HFFc6 (cell line): ENCODE measurements at regions not wholly inside any gene's neighbourhood (a gene's known extent, or its start where the extent isn't known, plus 50 kb on each side); places are given as distances from the start of the nearest gene placed in this dataset.
"Not testable (repeated sequence)": the region's sequence is repeated elsewhere in the genome, so short reads cannot be mapped to it uniquely, and the experiment has no call there.

ENCODE experiments used
- DNase-seq: peaks from one replicate; pipeline ENCODE4 v3.0.0-alpha.2; 2018
- H3K27ac Mint-ChIP-seq: 2 replicates; pipeline ENCODE4 v1.8.0; 2020; ENCODE audit warnings: mild to moderate bottlenecking, mixed read lengths
- H3K27me3 Mint-ChIP-seq: 2 replicates; pipeline ENCODE4 v1.8.0; 2021; ENCODE audit warnings: mild to moderate bottlenecking, moderate library complexity, mixed read lengths; ENCODE audit not compliant: insufficient read depth
- H3K36me3 Mint-ChIP-seq: 2 replicates; pipeline ENCODE4 v1.8.0; 2021; ENCODE audit warnings: low read depth, mixed read lengths
- H3K4me1 Mint-ChIP-seq: 2 replicates; pipeline ENCODE4 v1.8.0; 2020; ENCODE audit warnings: low read depth, mixed read lengths
- H3K4me3 Mint-ChIP-seq: 2 replicates; pipeline ENCODE4 v1.8.0; 2020; ENCODE audit warnings: mild to moderate bottlenecking, moderate library complexity, mixed read lengths
- H3K9me3 Mint-ChIP-seq: 2 replicates; pipeline ENCODE4 v1.8.0; 2020; ENCODE audit warnings: mild to moderate bottlenecking, mixed read lengths
- TF ChIP-seq, protein P1 (sequence below): fragments of 200-600 bp; sonication (generic); IDR thresholded peaks from 2 replicates; pipeline ENCODE4 v1.5.0; 2021; ENCODE audit warnings: antibody characterized with exemption, mild to moderate bottlenecking

DNA sequence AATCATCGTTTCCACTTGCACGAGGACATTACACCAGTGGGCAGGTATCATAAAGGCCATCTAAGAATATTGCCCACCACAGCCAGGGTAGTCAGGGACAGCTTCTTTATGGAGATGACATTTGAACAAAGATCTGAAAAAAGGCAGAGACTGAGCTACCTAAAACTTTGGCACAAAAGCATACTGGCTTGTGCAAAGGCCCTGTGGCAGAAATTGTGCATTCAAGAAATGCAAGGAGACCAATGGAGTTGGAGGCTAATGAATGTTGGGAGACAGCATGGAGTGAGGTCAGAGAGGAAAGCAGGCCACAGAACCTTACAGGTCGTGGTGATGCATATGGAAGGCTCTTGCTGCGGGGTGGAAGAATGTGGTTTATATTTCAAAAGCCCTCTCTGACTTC, 578.5 kb downstream of the BNC2 start:
- Mint-ChIP-seq H3K4me1 (peaks cover 16% of the 10 kb centered on the region), H3K27ac (no peak overlapping the region), H3K27me3 (peaks cover 5% of the 10 kb centered on the region), H3K9me3 (peaks cover 8% of the 10 kb centered on the region), H3K36me3 (0 out of 2 replicates have a peak, but pooled peaks cover 14% of the 10 kb centered on the region), H3K4me3 (no peak overlapping the region)
- TF ChIP-seq, protein P1, sequence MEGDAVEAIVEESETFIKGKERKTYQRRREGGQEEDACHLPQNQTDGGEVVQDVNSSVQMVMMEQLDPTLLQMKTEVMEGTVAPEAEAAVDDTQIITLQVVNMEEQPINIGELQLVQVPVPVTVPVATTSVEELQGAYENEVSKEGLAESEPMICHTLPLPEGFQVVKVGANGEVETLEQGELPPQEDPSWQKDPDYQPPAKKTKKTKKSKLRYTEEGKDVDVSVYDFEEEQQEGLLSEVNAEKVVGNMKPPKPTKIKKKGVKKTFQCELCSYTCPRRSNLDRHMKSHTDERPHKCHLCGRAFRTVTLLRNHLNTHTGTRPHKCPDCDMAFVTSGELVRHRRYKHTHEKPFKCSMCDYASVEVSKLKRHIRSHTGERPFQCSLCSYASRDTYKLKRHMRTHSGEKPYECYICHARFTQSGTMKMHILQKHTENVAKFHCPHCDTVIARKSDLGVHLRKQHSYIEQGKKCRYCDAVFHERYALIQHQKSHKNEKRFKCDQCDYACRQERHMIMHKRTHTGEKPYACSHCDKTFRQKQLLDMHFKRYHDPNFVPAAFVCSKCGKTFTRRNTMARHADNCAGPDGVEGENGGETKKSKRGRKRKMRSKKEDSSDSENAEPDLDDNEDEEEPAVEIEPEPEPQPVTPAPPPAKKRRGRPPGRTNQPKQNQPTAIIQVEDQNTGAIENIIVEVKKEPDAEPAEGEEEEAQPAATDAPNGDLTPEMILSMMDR = no peak
- no peak for DNase-seq

DNA sequence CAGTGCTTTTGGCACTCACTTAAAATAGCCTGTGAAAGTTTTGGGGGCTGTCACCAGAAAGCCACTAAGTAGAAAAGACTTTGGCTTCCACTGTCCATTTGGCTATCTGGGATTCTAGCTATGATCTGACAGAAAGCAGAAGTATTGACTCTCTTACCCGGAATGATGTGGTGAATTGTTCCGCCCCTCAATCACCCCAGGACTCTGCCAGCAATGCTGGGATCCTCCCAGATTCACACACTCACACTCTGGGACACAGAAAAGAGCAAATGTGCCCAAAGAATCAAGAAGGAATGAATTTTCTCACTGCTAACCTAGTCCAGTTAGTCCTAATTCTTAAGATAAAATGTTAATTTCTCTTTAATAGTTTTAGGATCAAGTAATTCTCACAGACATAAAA, 576.9 kb downstream of the BNC2 start:
- peaks cover 8% of the 10 kb centered on the region for H3K9me3 Mint-ChIP-seq
- no peak overlapping the region for H3K27ac Mint-ChIP-seq
- no peak for DNase-seq
- H3K36me3 Mint-ChIP-seq = 0 out of 2 replicates have a peak, but pooled peaks cover 14% of the 10 kb centered on the region
- TF ChIP-seq, protein P1 = no peak
- H3K4me3 Mint-ChIP-seq = no peak overlapping the region
- H3K4me1 Mint-ChIP-seq = peaks cover 16% of the 10 kb centered on the region
- H3K27me3 Mint-ChIP-seq = peaks cover 6% of the 10 kb centered on the region; the same call in 1 of the 2 replicates

DNA sequence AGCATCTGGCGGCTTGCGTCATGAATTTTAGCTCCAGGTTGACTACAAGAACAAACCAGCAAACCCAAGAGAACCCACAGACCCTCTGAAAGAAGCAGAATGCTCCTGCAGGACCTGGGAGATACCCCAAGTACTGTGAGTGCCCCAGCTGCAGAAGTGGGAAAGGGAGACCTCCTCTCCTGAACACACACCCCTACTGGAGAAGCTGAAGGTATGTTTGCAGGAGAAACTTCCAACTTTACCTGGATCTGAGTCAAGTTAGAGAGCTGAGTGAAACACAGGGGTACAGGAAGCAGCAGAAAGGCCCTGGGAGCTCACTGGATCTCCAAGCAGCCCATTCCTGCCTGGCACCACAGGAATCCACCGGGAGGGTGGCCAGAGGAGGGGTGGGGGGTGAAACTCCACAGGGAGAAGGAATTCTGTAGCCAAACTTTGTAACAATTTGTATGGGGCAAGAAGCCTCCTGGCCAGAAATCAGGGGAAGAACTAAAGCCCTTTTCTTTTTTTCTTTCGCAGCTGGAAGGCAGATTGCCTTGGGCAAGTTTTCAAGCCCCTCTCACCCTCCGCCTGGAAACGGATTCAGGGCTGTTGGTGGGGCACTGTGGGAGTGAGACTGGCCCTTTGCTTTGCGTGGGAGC, 576.2 kb downstream of the BNC2 start:
- no peak overlapping the region for H3K27ac Mint-ChIP-seq
- no peak overlapping the region for H3K4me3 Mint-ChIP-seq
- peaks cover 8% of the 10 kb centered on the region for H3K9me3 Mint-ChIP-seq
- H3K27me3 Mint-ChIP-seq = peaks cover 9% of the 10 kb centered on the region; the same call in 1 of the 2 replicates
- H3K36me3 Mint-ChIP-seq = 0 out of 2 replicates have a peak, but pooled peaks cover 14% of the 10 kb centered on the region
- TF ChIP-seq, protein P1 = no peak
- peaks cover 16% of the 10 kb centered on the region for H3K4me1 Mint-ChIP-seq
- no peak for DNase-seq

DNA sequence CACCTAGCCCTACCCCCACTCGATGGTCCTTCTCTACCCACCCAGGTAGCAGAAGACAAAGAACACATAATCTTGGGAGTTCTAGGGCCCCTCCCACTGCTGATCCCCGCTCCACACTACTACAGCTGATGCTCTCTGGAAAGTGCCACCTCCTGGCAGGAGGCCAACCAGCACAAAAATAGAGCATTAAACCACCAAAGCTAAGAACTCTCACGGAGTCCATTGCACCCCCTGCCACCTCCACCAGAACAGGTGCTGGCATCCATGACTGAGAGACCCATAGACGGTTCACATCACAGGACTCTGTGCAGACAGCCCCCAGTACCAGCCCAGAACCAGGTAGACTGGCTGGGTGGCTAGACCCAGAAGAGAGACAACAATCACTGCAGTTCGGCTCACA, 575.5 kb downstream of the BNC2 start:
- not testable (repeated sequence) for DNase-seq, H3K4me3 Mint-ChIP-seq, H3K27ac Mint-ChIP-seq, H3K9me3 Mint-ChIP-seq, H3K4me1 Mint-ChIP-seq, H3K27me3 Mint-ChIP-seq
- 0 out of 2 replicates have a peak, but pooled peaks cover 14% of the 10 kb centered on the region for H3K36me3 Mint-ChIP-seq

DNA sequence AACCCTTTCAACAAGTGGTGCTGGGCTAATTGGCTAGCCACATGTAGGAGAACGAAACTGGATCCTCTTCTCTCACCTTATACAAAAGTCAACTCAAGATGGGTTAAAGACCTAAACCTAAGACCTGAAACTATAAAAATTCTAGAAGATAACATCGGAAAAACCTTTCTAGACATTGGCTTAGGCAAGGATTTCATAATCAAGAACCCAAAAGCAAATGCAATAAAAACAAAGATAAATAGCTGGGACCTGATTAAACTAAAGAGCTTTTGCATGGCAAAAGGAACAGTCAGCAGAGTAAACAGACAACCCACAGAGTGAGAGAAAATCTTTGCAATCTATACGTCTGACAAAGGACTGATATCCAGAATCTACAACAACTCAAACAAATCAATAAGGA, 571.1 kb downstream of the BNC2 start:
- Mint-ChIP-seq H3K27me3 (peaks cover 13% of the 10 kb centered on the region), H3K36me3 (0 out of 2 replicates have a peak, but pooled peaks cover 14% of the 10 kb centered on the region)
- not testable (repeated sequence) for H3K4me3 Mint-ChIP-seq, H3K4me1 Mint-ChIP-seq, H3K27ac Mint-ChIP-seq, H3K9me3 Mint-ChIP-seq, DNase-seq

DNA sequence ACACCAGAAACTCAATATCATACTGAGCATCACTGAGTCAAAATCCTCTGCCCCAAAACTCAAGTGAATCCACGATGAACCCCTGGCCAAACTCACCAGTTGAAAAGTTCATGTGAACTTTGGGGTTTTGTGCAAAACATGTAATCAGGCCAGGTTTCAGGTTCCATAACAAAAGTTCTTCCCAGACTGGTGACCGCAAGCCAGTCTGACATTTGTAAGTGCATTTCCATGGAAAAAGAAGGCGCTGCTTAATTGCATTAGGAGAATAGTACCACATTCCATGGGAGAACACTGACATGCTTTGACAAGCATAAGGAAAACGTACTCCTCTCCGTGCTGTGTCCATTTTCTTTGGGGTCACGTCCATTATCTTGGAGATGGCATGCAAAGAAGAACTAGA, 567.0 kb downstream of the BNC2 start:
- H3K4me1 Mint-ChIP-seq = no peaks in the 10 kb centered on the region
- no peak for DNase-seq
- H3K4me3 Mint-ChIP-seq = no peak overlapping the region
- no peak overlapping the region for H3K27ac Mint-ChIP-seq
- no peaks in the 10 kb centered on the region for H3K36me3 Mint-ChIP-seq
- peaks cover 8% of the 10 kb centered on the region for H3K27me3 Mint-ChIP-seq
- H3K9me3 Mint-ChIP-seq = no peaks in the 10 kb centered on the region
- TF ChIP-seq, protein P1 = no peak
